Hematopoietic multipotent progenitor cell (in vitro differentiated cells): ENCODE measurements at regions not wholly inside any gene's neighbourhood (a gene's known extent, or its start where the extent isn't known, plus 50 kb on each side); places are given as distances from the start of the nearest gene placed in this dataset. TPM values are rescaled to one million over a fixed set of nuclear protein-coding genes. Genes with fewer than 3 reads are reported as not detected.
"Not testable (repeated sequence)": the region's sequence is repeated elsewhere in the genome, so short reads cannot be mapped to it uniquely, and the experiment has no call there.

Experiments used
- DNase-seq, 3 donors: peaks; one replicate each; pipeline ENCODE4 v3.0.0-alpha.2; 2011 to 2015; ENCODE audit warnings: low read depth in 2 of 3, low spot score in 2 of 3
- small RNA-seq: library from RNA; depleted of rRNA; stranded (forward); fragments of <200 nt; gene quantifications from one replicate; pipeline ENCODE3, GENCODE V24; 2012

GRCh38 chr9:64017666-64018065 lies 1267.3 kb downstream of the FOXD4L5 start:
- DNase-seq = not testable (repeated sequence)

GRCh38 chr9:64016845-64017406 lies 1268.1 kb downstream of the FOXD4L5 start:
- DNase-seq = peak in 2 of 3 donors; percentile 44 to 51

- DNase-seq = not testable (repeated sequence)
Observed at GRCh38 chr9:64016246-64016645, 1268.8 kb downstream of the FOXD4L5 start.

- DNase-seq = no peak
Observed at GRCh38 chr9:64015136-64015535, 1269.9 kb downstream of the FOXD4L5 start.

- not testable (repeated sequence) for DNase-seq
Observed at GRCh38 chr9:64014386-64015091, 1270.5 kb downstream of the FOXD4L5 start.

- DNase-seq = not testable (repeated sequence)
Observed at GRCh38 chr9:64013122-64013521, 1271.9 kb downstream of the FOXD4L5 start.

- not testable (repeated sequence) for DNase-seq
Observed at GRCh38 chr9:64012014-64012413, 1273.0 kb downstream of the FOXD4L5 start.

- DNase-seq = not testable (repeated sequence)
Observed at GRCh38 chr9:63979741-63980140, 1305.3 kb downstream of the FOXD4L5 start.

Small RNA genes in the stretch of these regions (small RNA-seq; reads per million reads assigned to genes)
- gene RF00026 = not detected
